BE2C (cell line): ENCODE measurements at regions not wholly inside any gene's neighbourhood (a gene's known extent, or its start where the extent isn't known, plus 50 kb on each side); places are given as distances from the start of the nearest gene placed in this dataset.
"Not testable (repeated sequence)": the region's sequence is repeated elsewhere in the genome, so short reads cannot be mapped to it uniquely, and the experiment has no call there.

Experiments
- DNase-seq: peaks from one replicate; pipeline ENCODE4 v3.0.0-alpha.2; 2020
- H3K27me3 ChIP-seq: fragments of 250-450 bp; sonication (Bioruptor Pico); 2 replicates; pipeline ENCODE4 v1.5.1; 2020; ENCODE audit warnings: mild to moderate bottlenecking
- H3K36me3 ChIP-seq: fragments of 250-450 bp; sonication (Bioruptor Pico); 2 replicates; pipeline ENCODE4 v1.5.1; 2020; ENCODE audit warnings: mild to moderate bottlenecking
- H3K4me1 ChIP-seq: fragments of 250-450 bp; sonication (Bioruptor Pico); 2 replicates; pipeline ENCODE4 v1.5.1; 2020
- H3K4me3 ChIP-seq: 2 replicates; pipeline ENCODE4 v1.5.1; 2011; ENCODE audit warnings: low read depth, low read length
- H3K9me3 ChIP-seq: fragments of 250-450 bp; sonication (Bioruptor Pico); 2 replicates; pipeline ENCODE4 v1.5.1; 2020
- TF ChIP-seq, protein P1 (sequence below): IDR thresholded peaks from 2 replicates; pipeline ENCODE4 v1.5.1; 2012; ENCODE audit warnings: mild to moderate bottlenecking, low read depth, low read length

DNA sequence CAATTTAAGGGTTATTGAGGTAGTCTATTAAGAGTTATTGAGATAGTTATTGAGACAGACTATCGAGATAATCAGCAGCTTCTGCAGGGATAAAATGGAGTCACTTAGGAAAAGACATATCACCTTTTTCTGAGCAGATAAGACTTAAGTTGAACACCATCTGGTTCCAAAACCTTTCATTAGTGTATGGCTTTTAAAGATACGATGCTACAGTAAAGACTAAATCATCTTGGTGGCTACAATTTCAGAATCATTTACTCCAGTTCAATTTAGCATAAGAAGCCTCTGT lies 68.6 kb upstream of the DNAJC10 start:
- no peaks in the 10 kb centered on the region for H3K27me3 ChIP-seq
- H3K36me3 ChIP-seq, result no peaks in the 10 kb centered on the region
- H3K9me3 ChIP-seq, result no peaks in the 10 kb centered on the region
- TF ChIP-seq, protein P1, sequence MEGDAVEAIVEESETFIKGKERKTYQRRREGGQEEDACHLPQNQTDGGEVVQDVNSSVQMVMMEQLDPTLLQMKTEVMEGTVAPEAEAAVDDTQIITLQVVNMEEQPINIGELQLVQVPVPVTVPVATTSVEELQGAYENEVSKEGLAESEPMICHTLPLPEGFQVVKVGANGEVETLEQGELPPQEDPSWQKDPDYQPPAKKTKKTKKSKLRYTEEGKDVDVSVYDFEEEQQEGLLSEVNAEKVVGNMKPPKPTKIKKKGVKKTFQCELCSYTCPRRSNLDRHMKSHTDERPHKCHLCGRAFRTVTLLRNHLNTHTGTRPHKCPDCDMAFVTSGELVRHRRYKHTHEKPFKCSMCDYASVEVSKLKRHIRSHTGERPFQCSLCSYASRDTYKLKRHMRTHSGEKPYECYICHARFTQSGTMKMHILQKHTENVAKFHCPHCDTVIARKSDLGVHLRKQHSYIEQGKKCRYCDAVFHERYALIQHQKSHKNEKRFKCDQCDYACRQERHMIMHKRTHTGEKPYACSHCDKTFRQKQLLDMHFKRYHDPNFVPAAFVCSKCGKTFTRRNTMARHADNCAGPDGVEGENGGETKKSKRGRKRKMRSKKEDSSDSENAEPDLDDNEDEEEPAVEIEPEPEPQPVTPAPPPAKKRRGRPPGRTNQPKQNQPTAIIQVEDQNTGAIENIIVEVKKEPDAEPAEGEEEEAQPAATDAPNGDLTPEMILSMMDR, result no peak
- H3K4me3 ChIP-seq, result no peak overlapping the region
- no peaks in the 10 kb centered on the region for H3K4me1 ChIP-seq
- DNase-seq, result no peak

DNA sequence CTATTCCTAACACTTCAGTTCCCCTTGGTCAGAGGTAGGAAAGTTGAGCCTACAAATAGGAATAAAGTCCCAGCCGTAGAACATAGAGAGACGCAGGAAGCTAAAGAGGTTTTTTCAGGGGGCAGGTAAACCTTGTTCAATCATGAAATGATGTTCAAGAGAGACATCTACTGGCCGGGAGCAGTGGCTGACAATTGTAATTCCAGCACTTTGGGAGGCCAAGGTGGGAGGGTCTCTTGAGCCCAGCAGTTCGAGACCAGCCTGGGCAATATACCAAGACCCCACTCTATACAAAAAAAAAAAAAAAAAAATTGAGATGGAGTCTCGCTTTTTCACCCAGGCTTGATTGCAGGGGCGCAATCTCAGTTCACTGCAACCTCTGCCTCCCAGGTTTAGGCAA lies 66.7 kb upstream of the DNAJC10 start:
- Histone ChIP-seq H3K4me1 (no peaks in the 10 kb centered on the region), H3K9me3 (no peaks in the 10 kb centered on the region), H3K4me3 (no peak overlapping the region), H3K36me3 (no peaks in the 10 kb centered on the region), H3K27me3 (no peaks in the 10 kb centered on the region)
- TF ChIP-seq, protein P1, result peak; percentile 53
- DNase-seq, result peak; percentile 15

DNA sequence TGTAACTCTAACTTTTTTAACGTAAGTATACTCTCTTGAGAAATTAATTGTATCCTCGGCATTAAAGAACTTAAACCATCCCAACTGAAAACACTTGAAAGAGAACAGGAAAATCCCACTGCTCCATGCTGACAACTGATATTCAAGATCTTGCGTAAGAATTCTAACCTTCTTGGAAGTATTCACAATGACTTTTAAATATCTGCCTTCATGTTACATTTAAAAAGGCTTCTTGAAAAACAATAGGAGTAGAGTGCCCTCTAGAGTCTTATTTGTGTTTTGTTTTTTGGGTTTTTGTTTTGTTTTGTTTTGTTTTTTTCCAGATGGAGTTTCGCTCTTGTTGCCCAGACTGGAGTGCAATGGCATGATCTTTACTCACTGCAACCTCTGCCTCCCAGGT lies 65.4 kb upstream of the DNAJC10 start:
- Histone ChIP-seq H3K4me3 (no peak overlapping the region), H3K9me3 (no peaks in the 10 kb centered on the region), H3K27me3 (no peaks in the 10 kb centered on the region), H3K36me3 (no peaks in the 10 kb centered on the region), H3K4me1 (no peaks in the 10 kb centered on the region)
- TF ChIP-seq, protein P1, result peak; percentile 25; the same call in 1 of the 2 replicates
- DNase-seq, result no peak

DNA sequence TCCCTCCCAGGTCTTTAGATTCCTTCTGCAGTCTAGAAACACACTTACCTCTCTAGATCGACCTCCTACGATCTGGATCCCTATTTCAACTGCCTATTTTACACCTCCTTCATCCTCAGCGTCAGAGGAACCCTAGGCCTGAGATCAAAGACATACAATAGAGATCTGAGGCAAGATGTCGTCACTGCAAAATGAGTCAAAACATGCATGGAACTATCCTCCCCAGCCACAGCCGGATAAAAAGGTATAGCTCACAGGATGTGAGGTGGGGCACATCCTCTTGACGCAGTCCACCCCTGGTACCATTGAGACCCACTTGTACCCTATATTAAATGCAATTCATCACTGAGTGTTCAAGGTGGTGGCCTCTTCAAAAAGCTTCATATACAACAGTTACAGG lies 63.7 kb upstream of the DNAJC10 start:
- no peak for DNase-seq
- TF ChIP-seq, protein P1, result no peak

DNA sequence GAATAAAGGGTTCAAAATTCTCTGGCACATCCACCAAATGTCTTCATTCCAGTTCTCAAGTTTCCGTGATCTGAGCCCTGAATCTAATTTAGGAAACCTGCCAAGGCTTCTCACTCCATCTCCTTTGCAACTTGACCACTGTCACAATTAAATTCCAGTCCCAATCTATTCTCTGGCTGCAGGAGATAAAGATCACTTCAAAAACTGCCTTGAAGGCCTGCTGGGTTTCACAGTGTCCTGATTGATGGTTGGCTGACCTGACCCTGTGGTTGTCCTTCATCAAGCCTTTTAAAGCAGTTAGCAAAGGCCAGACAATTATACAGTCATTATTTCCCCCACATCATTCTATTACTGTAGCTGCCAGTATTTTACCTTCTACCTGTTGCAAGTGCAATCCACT lies 60.3 kb upstream of the DNAJC10 start:
- DNase-seq, result no peak
- Histone ChIP-seq H3K4me3 (no peak overlapping the region), H3K36me3 (no peaks in the 10 kb centered on the region), H3K9me3 (no peaks in the 10 kb centered on the region), H3K27me3 (no peaks in the 10 kb centered on the region), H3K4me1 (no peaks in the 10 kb centered on the region)
- TF ChIP-seq, protein P1, result no peak

More for the DNA sequence above, 63.7 kb upstream of the DNAJC10 start:
- H3K4me1 ChIP-seq, result no peaks in the 10 kb centered on the region
- no peaks in the 10 kb centered on the region for H3K9me3 ChIP-seq
- no peaks in the 10 kb centered on the region for H3K36me3 ChIP-seq
- no peaks in the 10 kb centered on the region for H3K27me3 ChIP-seq
- no peak overlapping the region for H3K4me3 ChIP-seq

DNA sequence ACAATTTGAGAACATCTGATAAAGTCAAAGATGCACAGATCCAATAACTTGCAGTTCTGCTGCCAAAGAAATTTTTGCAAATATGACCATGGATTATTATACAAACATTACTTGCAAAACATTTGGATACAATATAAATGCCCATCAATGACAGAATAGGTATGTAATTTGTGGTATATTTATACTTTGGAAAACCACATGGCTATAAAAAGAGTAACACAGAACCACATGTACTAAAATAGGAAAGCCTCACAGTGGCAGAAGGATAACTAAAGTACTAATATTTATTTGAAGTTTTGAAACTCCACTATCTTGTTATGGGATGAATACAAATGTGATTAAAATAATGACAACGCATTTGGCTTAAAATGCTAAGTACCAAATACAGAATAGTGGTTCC lies 51.8 kb upstream of the DNAJC10 start:
- no peak for DNase-seq
- no peaks in the 10 kb centered on the region for H3K36me3 ChIP-seq
- TF ChIP-seq, protein P1, result no peak
- H3K9me3 ChIP-seq, result no peaks in the 10 kb centered on the region
- no peak overlapping the region for H3K4me3 ChIP-seq
- H3K4me1 ChIP-seq, result no peaks in the 10 kb centered on the region
- H3K27me3 ChIP-seq, result no peaks in the 10 kb centered on the region

DNA sequence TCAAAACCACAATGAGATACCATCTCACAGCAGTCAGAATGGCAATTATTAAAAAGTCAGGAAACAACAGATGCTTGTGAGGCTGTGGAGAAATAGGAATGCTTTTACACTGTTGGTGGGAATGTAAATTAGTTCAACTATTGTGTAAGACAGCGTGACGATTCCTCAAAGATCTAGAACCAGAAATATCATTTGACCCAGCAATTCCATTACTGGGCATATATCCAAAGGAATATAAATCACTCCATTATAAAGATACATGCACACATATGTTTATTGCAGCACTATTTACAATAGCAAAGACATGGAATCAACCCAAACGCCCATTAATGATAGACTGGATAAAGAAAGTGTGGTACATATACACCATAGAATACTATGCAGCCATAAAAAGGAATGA lies 50.6 kb upstream of the DNAJC10 start:
- H3K4me1 ChIP-seq, DNase-seq, H3K9me3 ChIP-seq, H3K4me3 ChIP-seq, H3K27me3 ChIP-seq, H3K36me3 ChIP-seq: not testable (repeated sequence)
